ENCODE measurements at regions not wholly inside any gene's neighbourhood (a gene's known extent, or its start where the extent isn't known, plus 50 kb on each side); places are given as distances from the start of the nearest gene placed in this dataset.

DNA sequence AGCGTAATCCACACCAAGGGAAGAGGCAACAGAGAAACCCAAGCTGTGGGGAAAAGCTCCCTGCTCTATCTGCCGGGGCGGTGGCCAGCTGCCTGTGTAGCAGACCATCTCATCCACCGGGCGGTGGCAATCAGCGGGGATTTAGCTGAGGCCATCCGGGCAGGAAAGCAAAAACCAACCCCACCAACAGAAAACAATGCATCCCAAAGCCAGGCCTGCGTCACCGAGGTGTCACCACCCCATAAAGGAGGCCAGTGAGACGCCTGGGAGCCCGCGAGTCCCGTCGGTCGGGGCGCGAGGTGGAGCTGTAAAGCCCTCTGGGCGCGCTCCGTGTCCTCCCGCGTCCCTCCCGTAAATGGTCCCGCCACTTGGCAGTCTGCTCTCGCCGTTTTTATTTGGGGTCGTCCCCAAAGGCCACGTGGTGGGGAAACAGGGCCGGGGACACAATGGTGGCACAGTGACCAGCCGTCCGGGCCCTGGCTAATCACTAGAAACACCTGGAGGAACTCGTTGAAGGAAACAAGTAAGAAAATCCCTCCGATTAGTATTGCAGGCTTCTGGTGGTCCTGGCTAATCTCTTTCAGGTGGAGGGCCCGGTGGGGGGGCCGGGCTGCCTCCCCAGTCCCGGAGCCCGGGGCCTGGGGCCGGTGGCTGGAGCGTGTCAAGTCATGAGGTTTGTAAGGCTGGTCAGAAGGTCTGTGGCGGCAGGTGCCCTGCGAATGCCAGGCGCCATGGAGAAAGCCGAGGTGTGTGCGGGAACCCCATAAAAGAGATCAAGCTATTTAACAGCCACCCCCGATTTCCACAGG lies 94.7 kb upstream of the GSC start:
- DNase-seq, result peak in 2 of 5 donors; percentile 10 to 52
- Histone ChIP-seq H3K36me3 (no peaks in the 10 kb centered on the region), H3K9me3 (no peaks in the 10 kb centered on the region), H3K27me3 (peaks cover 0 to 65% (median 12%) of the 10 kb centered on the region in 9 donors), H3K4me3 (peak overlapping the region in 1 of 12 donors; percentile 3), H3K27ac (no peak overlapping the region), H3K4me1 (peaks cover 0 to 8% (median 0%) of the 10 kb centered on the region in 12 donors)
- TF ChIP-seq, protein P1, sequence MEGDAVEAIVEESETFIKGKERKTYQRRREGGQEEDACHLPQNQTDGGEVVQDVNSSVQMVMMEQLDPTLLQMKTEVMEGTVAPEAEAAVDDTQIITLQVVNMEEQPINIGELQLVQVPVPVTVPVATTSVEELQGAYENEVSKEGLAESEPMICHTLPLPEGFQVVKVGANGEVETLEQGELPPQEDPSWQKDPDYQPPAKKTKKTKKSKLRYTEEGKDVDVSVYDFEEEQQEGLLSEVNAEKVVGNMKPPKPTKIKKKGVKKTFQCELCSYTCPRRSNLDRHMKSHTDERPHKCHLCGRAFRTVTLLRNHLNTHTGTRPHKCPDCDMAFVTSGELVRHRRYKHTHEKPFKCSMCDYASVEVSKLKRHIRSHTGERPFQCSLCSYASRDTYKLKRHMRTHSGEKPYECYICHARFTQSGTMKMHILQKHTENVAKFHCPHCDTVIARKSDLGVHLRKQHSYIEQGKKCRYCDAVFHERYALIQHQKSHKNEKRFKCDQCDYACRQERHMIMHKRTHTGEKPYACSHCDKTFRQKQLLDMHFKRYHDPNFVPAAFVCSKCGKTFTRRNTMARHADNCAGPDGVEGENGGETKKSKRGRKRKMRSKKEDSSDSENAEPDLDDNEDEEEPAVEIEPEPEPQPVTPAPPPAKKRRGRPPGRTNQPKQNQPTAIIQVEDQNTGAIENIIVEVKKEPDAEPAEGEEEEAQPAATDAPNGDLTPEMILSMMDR (IDR thresholded peaks at IDR 0.05), result no peak
- intact Hi-C loops (cut with DNase I), result no loop called here
- peak in 3 of 4 donors; percentile 34 to 62 (median 44) for ATAC-seq
- WGBS, 4 donors, result 25 to 28% (median 27%) methylated on average over 38 to 45 of the region's 45 CpGs

GRCh38 chr14:94863366-94863765 lies 93.5 kb upstream of the GSC start:
- intact Hi-C loops (cut with DNase I), result no loop called here
- ATAC-seq (no peak), DNase-seq (no peak)
- no peak overlapping the region for H3K27ac ChIP-seq
- 84 to 97% (median 94%) methylated on average over 5 of the region's 5 CpGs for WGBS, 4 donors
- TF ChIP-seq, protein P1 (IDR thresholded peaks at IDR 0.05), result no peak
- TF ChIP-seq POLR2A (IDR thresholded peaks at IDR 0.05), result no peak
- peaks cover 0 to 8% (median 0%) of the 10 kb centered on the region in 12 donors for H3K4me1 ChIP-seq
- peaks cover 0 to 63% (median 8%) of the 10 kb centered on the region in 9 donors for H3K27me3 ChIP-seq
- H3K9me3 ChIP-seq, result no peaks in the 10 kb centered on the region
- no peak overlapping the region for H3K4me3 ChIP-seq
- no peaks in the 10 kb centered on the region for H3K36me3 ChIP-seq

GRCh38 chr14:94857950-94858349 lies 88.0 kb upstream of the GSC start:
- no peak for DNase-seq
- Histone ChIP-seq H3K4me1 (no peaks in the 10 kb centered on the region), H3K36me3 (no peaks in the 10 kb centered on the region), H3K9me3 (peaks cover 0 to 16% (median 9%) of the 10 kb centered on the region in 12 donors), H3K27me3 (peaks cover 0 to 29% (median 0%) of the 10 kb centered on the region in 9 donors), H3K27ac (no peak overlapping the region), H3K4me3 (no peak overlapping the region)
- 69 to 82% (median 70%) methylated on average over 5 of the region's 5 CpGs for whole genome bisulfite sequencing, 4 donors
- intact Hi-C loops (cut with DNase I), result no loop called here
- ATAC-seq, result peak in 1 of 4 donors; percentile 20
- no peak for TF ChIP-seq POLR2A (IDR thresholded peaks at IDR 0.05)
- TF ChIP-seq, protein P1 (IDR thresholded peaks at IDR 0.05), result no peak

GRCh38 chr14:94853920-94854319 lies 84.0 kb upstream of the GSC start:
- Histone ChIP-seq H3K36me3 (no peaks in the 10 kb centered on the region), H3K27me3 (peaks cover 0 to 3% (median 0%) of the 10 kb centered on the region in 9 donors), H3K4me3 (no peak overlapping the region), H3K4me1 (peaks cover 0 to 3% (median 0%) of the 10 kb centered on the region in 12 donors), H3K9me3 (peaks cover 0 to 16% (median 9%) of the 10 kb centered on the region in 12 donors), H3K27ac (no peak overlapping the region)
- intact Hi-C loops (cut with DNase I), result no loop called here
- no peak for ATAC-seq
- no peak for DNase-seq
- 71 to 83% (median 82%) methylated on average over 3 of the region's 3 CpGs for WGBS, 4 donors
- no peak for TF ChIP-seq POLR2A (IDR thresholded peaks at IDR 0.05)
- TF ChIP-seq, protein P1 (IDR thresholded peaks at IDR 0.05), result no peak
